ENCODE measurements at regions not wholly inside any gene's neighbourhood (a gene's known extent, or its start where the extent isn't known, plus 50 kb on each side); places are given as distances from the start of the nearest gene placed in this dataset.

GRCh38 chr13:33494596-33495204, 209.1 kb upstream of the STARD13 start:
- Histone ChIP-seq H3K4me3 (ENCODE audit: low read depth in 1 of 3, low read length in 3 of 3) (no peak overlapping the region), H3K4me1 (ENCODE audit: control insufficient read depth in 4 of 4, insufficient read depth in 4 of 4, low read length in 3 of 4) (peaks cover 0 to 6% (median 6%) of the 10 kb centered on the region in 4 donors), H3K36me3 (ENCODE audit: control insufficient read depth in 4 of 4, insufficient read depth in 3 of 4, low read depth in 1 of 4, low read length in 3 of 4) (no peaks in the 10 kb centered on the region), H3K27ac (ENCODE audit: low read depth in 1 of 2, low read length in 2 of 2) (no peak overlapping the region), H3K9ac (ENCODE audit: low read depth in 1 of 2, low read length in 2 of 2) (no peak overlapping the region), H3K27me3 (ENCODE audit: control insufficient read depth in 4 of 4, insufficient read depth in 4 of 4, low read length in 3 of 4) (no peaks in the 10 kb centered on the region), H3K9me3 (ENCODE audit: control insufficient read depth in 4 of 4, low read length in 3 of 4) (no peaks in the 10 kb centered on the region)
- DNase-seq (ENCODE audit: low spot score), result no peak
- WGBS, result 75% methylated on average over 4 of the region's 4 CpGs
- TF ChIP-seq, protein P1, sequence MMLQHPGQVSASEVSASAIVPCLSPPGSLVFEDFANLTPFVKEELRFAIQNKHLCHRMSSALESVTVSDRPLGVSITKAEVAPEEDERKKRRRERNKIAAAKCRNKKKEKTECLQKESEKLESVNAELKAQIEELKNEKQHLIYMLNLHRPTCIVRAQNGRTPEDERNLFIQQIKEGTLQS (IDR thresholded peaks at IDR 0.05), result no peak
- TF ChIP-seq JUND (IDR thresholded peaks at IDR 0.05) (peak; percentile 54 to 73), TAF1 (conservative IDR thresholded peaks at IDR 0.05) (no peak), REST (IDR thresholded peaks at IDR 0.05) (no peak), SP1 (IDR thresholded peaks at IDR 0.05) (no peak), FOXA1 (IDR thresholded peaks at IDR 0.05) (no peak), NR2F2 (IDR thresholded peaks at IDR 0.05) (peak; percentile 30), YY1 (IDR thresholded peaks at IDR 0.05) (no peak), MAX (IDR thresholded peaks at IDR 0.05) (no peak)

GRCh38 chr13:33496336-33496735, 210.8 kb upstream of the STARD13 start:
- no peak overlapping the region for H3K9ac ChIP-seq (ENCODE audit: low read depth in 1 of 2, low read length in 2 of 2)
- H3K36me3 ChIP-seq (ENCODE audit: control insufficient read depth in 4 of 4, insufficient read depth in 3 of 4, low read depth in 1 of 4, low read length in 3 of 4), result no peaks in the 10 kb centered on the region
- no peak overlapping the region for H3K4me3 ChIP-seq (ENCODE audit: low read depth in 1 of 3, low read length in 3 of 3)
- no peak for TF ChIP-seq HNF4G (IDR thresholded peaks at IDR 0.05)
- TF ChIP-seq, protein P1 (IDR thresholded peaks at IDR 0.05), result no peak
- no peak for TF ChIP-seq GABPA (IDR thresholded peaks at IDR 0.05 in 1 of 2, conservative IDR thresholded peaks at IDR 0.05 in 1 of 2)
- TF ChIP-seq JUND (IDR thresholded peaks at IDR 0.05), result no peak
- TF ChIP-seq RAD21 (IDR thresholded peaks at IDR 0.05), result no peak
- TF ChIP-seq, protein P2, sequence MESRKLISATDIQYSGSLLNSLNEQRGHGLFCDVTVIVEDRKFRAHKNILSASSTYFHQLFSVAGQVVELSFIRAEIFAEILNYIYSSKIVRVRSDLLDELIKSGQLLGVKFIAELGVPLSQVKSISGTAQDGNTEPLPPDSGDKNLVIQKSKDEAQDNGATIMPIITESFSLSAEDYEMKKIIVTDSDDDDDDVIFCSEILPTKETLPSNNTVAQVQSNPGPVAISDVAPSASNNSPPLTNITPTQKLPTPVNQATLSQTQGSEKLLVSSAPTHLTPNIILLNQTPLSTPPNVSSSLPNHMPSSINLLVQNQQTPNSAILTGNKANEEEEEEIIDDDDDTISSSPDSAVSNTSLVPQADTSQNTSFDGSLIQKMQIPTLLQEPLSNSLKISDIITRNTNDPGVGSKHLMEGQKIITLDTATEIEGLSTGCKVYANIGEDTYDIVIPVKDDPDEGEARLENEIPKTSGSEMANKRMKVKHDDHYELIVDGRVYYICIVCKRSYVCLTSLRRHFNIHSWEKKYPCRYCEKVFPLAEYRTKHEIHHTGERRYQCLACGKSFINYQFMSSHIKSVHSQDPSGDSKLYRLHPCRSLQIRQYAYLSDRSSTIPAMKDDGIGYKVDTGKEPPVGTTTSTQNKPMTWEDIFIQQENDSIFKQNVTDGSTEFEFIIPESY (IDR thresholded peaks at IDR 0.05), result no peak
- TF ChIP-seq, protein P3, sequence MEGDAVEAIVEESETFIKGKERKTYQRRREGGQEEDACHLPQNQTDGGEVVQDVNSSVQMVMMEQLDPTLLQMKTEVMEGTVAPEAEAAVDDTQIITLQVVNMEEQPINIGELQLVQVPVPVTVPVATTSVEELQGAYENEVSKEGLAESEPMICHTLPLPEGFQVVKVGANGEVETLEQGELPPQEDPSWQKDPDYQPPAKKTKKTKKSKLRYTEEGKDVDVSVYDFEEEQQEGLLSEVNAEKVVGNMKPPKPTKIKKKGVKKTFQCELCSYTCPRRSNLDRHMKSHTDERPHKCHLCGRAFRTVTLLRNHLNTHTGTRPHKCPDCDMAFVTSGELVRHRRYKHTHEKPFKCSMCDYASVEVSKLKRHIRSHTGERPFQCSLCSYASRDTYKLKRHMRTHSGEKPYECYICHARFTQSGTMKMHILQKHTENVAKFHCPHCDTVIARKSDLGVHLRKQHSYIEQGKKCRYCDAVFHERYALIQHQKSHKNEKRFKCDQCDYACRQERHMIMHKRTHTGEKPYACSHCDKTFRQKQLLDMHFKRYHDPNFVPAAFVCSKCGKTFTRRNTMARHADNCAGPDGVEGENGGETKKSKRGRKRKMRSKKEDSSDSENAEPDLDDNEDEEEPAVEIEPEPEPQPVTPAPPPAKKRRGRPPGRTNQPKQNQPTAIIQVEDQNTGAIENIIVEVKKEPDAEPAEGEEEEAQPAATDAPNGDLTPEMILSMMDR (IDR thresholded peaks at IDR 0.05; ENCODE audit: low read depth, low read length, missing input control), result no peak
- no peak for TF ChIP-seq NR2F2 (IDR thresholded peaks at IDR 0.05)
- no peak for TF ChIP-seq REST (IDR thresholded peaks at IDR 0.05)
- TF ChIP-seq MAX (IDR thresholded peaks at IDR 0.05), result no peak
- no peak for TF ChIP-seq SP1 (IDR thresholded peaks at IDR 0.05)
- TF ChIP-seq YY1 (IDR thresholded peaks at IDR 0.05), result no peak
- no peak for TF ChIP-seq RXRA (IDR thresholded peaks at IDR 0.05)
- no peak for TF ChIP-seq FOXA2 (IDR thresholded peaks at IDR 0.05)
- no peak for TF ChIP-seq EGR1 (IDR thresholded peaks at IDR 0.05; ENCODE audit: low read depth in 2 of 2)
- TF ChIP-seq TAF1 (conservative IDR thresholded peaks at IDR 0.05), result no peak
- no peak for TF ChIP-seq HNF4A (conservative IDR thresholded peaks at IDR 0.05)
- TF ChIP-seq FOXA1 (IDR thresholded peaks at IDR 0.05), result no peak
- DNase-seq (ENCODE audit: low spot score), result no peak
- H3K27ac ChIP-seq (ENCODE audit: low read depth in 1 of 2, low read length in 2 of 2), result no peak overlapping the region
- no peaks in the 10 kb centered on the region for H3K9me3 ChIP-seq (ENCODE audit: control insufficient read depth in 4 of 4, low read length in 3 of 4)
- no peaks in the 10 kb centered on the region for H3K27me3 ChIP-seq (ENCODE audit: control insufficient read depth in 4 of 4, insufficient read depth in 4 of 4, low read length in 3 of 4)
- peaks cover 0 to 6% (median 6%) of the 10 kb centered on the region in 4 donors for H3K4me1 ChIP-seq (ENCODE audit: control insufficient read depth in 4 of 4, insufficient read depth in 4 of 4, low read length in 3 of 4)
